Endothelial cell of umbilical vein (primary cell): ENCODE measurements at regions not wholly inside any gene's neighbourhood (a gene's known extent, or its start where the extent isn't known, plus 50 kb on each side); places are given as distances from the start of the nearest gene placed in this dataset.

Experiments used
- BruUV-seq: library from RNA; stranded (reverse); fragments of 400-500 nt; replicated peaks from 2 replicates; lab custom pipeline; 2021; lab: Mats Ljungman, UMichigan
- CTCF ChIA-PET: fragments of 300-600, 350-600 bp; sonication (Branson Sonifier 250); formaldehyde crosslinking; loops from one replicate; lab custom pipeline; 2021; ENCODE audit warnings: antibody characterized with exemption, inconsistent platforms; lab: Charles Lee
- POLR2A ChIA-PET: fragments of 300-600, 350-600 bp; sonication (Branson Sonifier 250); formaldehyde crosslinking; loops from one replicate; lab custom pipeline; 2021; ENCODE audit warnings: antibody characterized with exemption, inconsistent platforms; lab: Charles Lee
- DNase-seq: peaks from one replicate; pipeline ENCODE4 v3.0.0-alpha.2; 2011; ENCODE audit warnings: low read depth, low spot score
- FAIRE-seq: peaks from 2 replicates; lab custom pipeline; 2011; peaks lifted over from hg19 to GRCh38; lab: Jason Lieb, UNC
- H2AFZ ChIP-seq: 2 replicates; pipeline ENCODE4 v1.6.0; 2012; ENCODE audit warnings: low read depth, low read length, control low read depth, inconsistent platforms
- H3K27ac ChIP-seq: 2 replicates; pipeline ENCODE4 v1.5.1; 2011; ENCODE audit warnings: low read depth, mild to moderate bottlenecking, control low read depth, low read length, moderate library complexity; ENCODE audit not compliant: insufficient read depth
- H3K27me3 ChIP-seq, 2 experiments: 2 replicates each; pipeline versions ENCODE4 v1.6.0 to v1.6.1; 2011; ENCODE audit warnings: low read length in 2 of 2, mixed read lengths in 1 of 2; ENCODE audit not compliant: control insufficient read depth in 2 of 2, insufficient read depth in 2 of 2
- H3K36me3 ChIP-seq, 2 experiments: 2 replicates in 1 of 2; 3 replicates in 1 of 2; pipeline ENCODE4 v1.5.1; 2011; ENCODE audit warnings: low read length in 2 of 2, mild to moderate bottlenecking in 1 of 2, moderate library complexity in 1 of 2; ENCODE audit not compliant: control insufficient read depth in 2 of 2, insufficient read depth in 2 of 2; ENCODE audit errors: extremely low read depth in 1 of 2
- H3K4me1 ChIP-seq: 3 replicates; pipeline ENCODE4 v1.5.1; 2011; ENCODE audit warnings: mild to moderate bottlenecking, low read length; ENCODE audit not compliant: control insufficient read depth, insufficient read depth; ENCODE audit errors: extremely low read depth
- H3K4me2 ChIP-seq: 2 replicates; pipeline ENCODE4 v1.6.1; 2011; ENCODE audit warnings: low read length, control low read depth, mixed read lengths; ENCODE audit not compliant: insufficient read depth
- H3K4me3 ChIP-seq, 3 experiments: fragments of 200-600 bp in 1 of 3; sonication (generic), shearing (Covaris generic) in 1 of 3; replicated peaks in 1 of 3; 2 replicates each; pipeline ENCODE4 v1.5.1; 2011 to 2016; ENCODE audit warnings: control low read depth in 3 of 3, low read length in 3 of 3, mild to moderate bottlenecking in 2 of 3, inconsistent platforms in 1 of 3, low read depth in 1 of 3, moderate library complexity in 1 of 3; ENCODE audit not compliant: insufficient read depth in 1 of 3
- H3K79me2 ChIP-seq: 2 replicates; pipeline ENCODE4 v1.6.0; 2012; ENCODE audit warnings: low read length, inconsistent platforms; ENCODE audit not compliant: control insufficient read depth, insufficient read depth
- H3K9ac ChIP-seq: replicated peaks from 2 replicates; pipeline ENCODE3; 2011; ENCODE audit warnings: low read length, control low read depth; ENCODE audit not compliant: insufficient read depth; ENCODE audit errors: extremely low read depth
- H3K9me1 ChIP-seq: replicated peaks from 3 replicates; pipeline ENCODE4 v1.6.0; 2011; ENCODE audit warnings: mild to moderate bottlenecking, low read length; ENCODE audit not compliant: control insufficient read depth, insufficient read depth; ENCODE audit errors: extremely low read depth
- H3K9me3 ChIP-seq: replicated peaks from 2 replicates; pipeline ENCODE4 v1.5.1; 2012; ENCODE audit warnings: low read length, inconsistent platforms; ENCODE audit not compliant: control insufficient read depth, insufficient read depth
- H4K20me1 ChIP-seq: replicated peaks from 2 replicates; pipeline ENCODE3; 2011; ENCODE audit warnings: mild to moderate bottlenecking, low read length; ENCODE audit not compliant: control insufficient read depth, insufficient read depth; ENCODE audit errors: extremely low read depth
- CTCF ChIP-seq, 2 donors: IDR thresholded peaks; 1 replicate in 1 of 2; 2 replicates in 1 of 2; pipeline ENCODE4 v1.5.1; 2011; ENCODE audit warnings: low read length in 2 of 2, mild to moderate bottlenecking in 2 of 2, moderate library complexity in 2 of 2, control low read depth in 1 of 2, inconsistent platforms in 1 of 2, low read depth in 1 of 2; ENCODE audit not compliant: insufficient read depth in 1 of 2; ENCODE audit errors: extremely low read depth in 1 of 2
- EZH2 ChIP-seq: IDR thresholded peaks from 2 replicates; pipeline ENCODE4 v1.6.1; 2012; ENCODE audit warnings: borderline replicate concordance, low read depth, mild to moderate bottlenecking, moderate library complexity, low read length, inconsistent platforms; ENCODE audit not compliant: severe bottlenecking
- FOS ChIP-seq: IDR thresholded peaks from 2 replicates; pipeline ENCODE4 v1.6.1; 2011; ENCODE audit warnings: mild to moderate bottlenecking, low read length, moderate library complexity, borderline replicate concordance; ENCODE audit not compliant: insufficient read depth
- GATA2 ChIP-seq: IDR thresholded peaks from 2 replicates; pipeline ENCODE4 v1.7.0; 2011; ENCODE audit warnings: low read depth, mild to moderate bottlenecking, moderate library complexity, mixed read lengths, low read length; ENCODE audit not compliant: insufficient read length, insufficient read depth
- JUN ChIP-seq: IDR thresholded peaks from 2 replicates; pipeline ENCODE4 v1.6.1; 2011; ENCODE audit warnings: borderline replicate concordance, low read depth; ENCODE audit not compliant: insufficient read length, insufficient read depth
- MYC ChIP-seq: IDR thresholded peaks from one replicate; pipeline ENCODE4 v1.6.1; 2011; ENCODE audit warnings: mild to moderate bottlenecking, low read depth, low read length
- POLR2A ChIP-seq: IDR thresholded peaks from 2 replicates; pipeline ENCODE4 v1.6.1; 2012; ENCODE audit warnings: low read depth, mild to moderate bottlenecking, control low read depth, low read length
- POLR2AphosphoS5 ChIP-seq: IDR thresholded peaks from 2 replicates; pipeline ENCODE4 v1.6.1; 2012; ENCODE audit warnings: low read depth, mild to moderate bottlenecking, control low read depth, low read length, moderate library complexity; ENCODE audit not compliant: insufficient read depth
- dilution Hi-C: fragments of 300-500 bp; cut with MboI; formaldehyde crosslinking; loops from one replicate; pipeline ENCODE4 v1.15.0; 2019; ENCODE audit warnings: low sequenced_read_pairs; ENCODE audit not compliant: extremely low pct_ligation_motif_present
- intact Hi-C: fragments of 100-400 bp; cut with micrococcal nuclease; formaldehyde crosslinking; loops from one replicate; pipeline ENCODE4 v1.10.0; 2022
- TF ChIP-seq, protein P1 (sequence below): IDR thresholded peaks from 2 replicates; pipeline ENCODE4 v1.6.1; 2011; ENCODE audit not compliant: insufficient read depth, insufficient read length

- no peak for DNase-seq
- CTCF ChIA-PET: interaction anchor here (0.6 kb wide), 1 partner anchor 1557 kb away, joined by 3 read pairs; no protein-coding TSS in a partner anchor
- no TSS peak for BruUV-seq
Observed at GRCh38 chr2:146079216-146079615, 1559.3 kb upstream of the ZEB2 start.

More at GRCh38 chr2:146079216-146079615, 1559.3 kb upstream of the ZEB2 start:
- Histone ChIP-seq H3K79me2 (no peaks in the 10 kb centered on the region), H3K4me1 (no peaks in the 10 kb centered on the region), H2AFZ (no peak overlapping the region), H3K27ac (no peak overlapping the region), H4K20me1 (no peaks in the 10 kb centered on the region), H3K9me3 (no peaks in the 10 kb centered on the region), H3K36me3 (no peaks in the 10 kb centered on the region), H3K4me2 (no peak overlapping the region), H3K4me3 (no peak overlapping the region), H3K9me1 (no peaks in the 10 kb centered on the region), H3K27me3 (no peaks in the 10 kb centered on the region), H3K9ac (no peak overlapping the region)
- intact Hi-C loops (no loop called here), dilution Hi-C loops (no loop called here)
- POLR2A ChIA-PET: no interaction called here
- TF ChIP-seq POLR2AphosphoS5 (no peak), EZH2 (no peak), MYC (no peak), FOS (no peak), GATA2 (no peak), POLR2A (no peak), CTCF (IDR thresholded peaks at IDR 0.05; ENCODE audit: extremely low read depth in 1 of 2, insufficient read depth in 1 of 2, low read depth in 1 of 2, low read length in 2 of 2) (no peak), JUN (no peak)
- TF ChIP-seq, protein P1, sequence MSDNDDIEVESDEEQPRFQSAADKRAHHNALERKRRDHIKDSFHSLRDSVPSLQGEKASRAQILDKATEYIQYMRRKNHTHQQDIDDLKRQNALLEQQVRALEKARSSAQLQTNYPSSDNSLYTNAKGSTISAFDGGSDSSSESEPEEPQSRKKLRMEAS: no peak
- no peak for FAIRE-seq
